GM12873 (cell line): ENCODE measurements at regions not wholly inside any gene's neighbourhood (a gene's known extent, or its start where the extent isn't known, plus 50 kb on each side); places are given as distances from the start of the nearest gene placed in this dataset.

ENCODE experiments used
- CTCF ChIP-seq: IDR thresholded peaks from 2 replicates; pipeline ENCODE4 v1.5.1; 2012; ENCODE audit warnings: low read depth, mild to moderate bottlenecking, moderate library complexity, low read length, control low read depth; ENCODE audit not compliant: insufficient read depth; ENCODE audit errors: missing control alignments

- no peak for TF ChIP-seq CTCF
Observed at GRCh38 chr18:71951001-71951400, 593.1 kb downstream of the CBLN2 start.

- no peak for TF ChIP-seq CTCF
Observed at GRCh38 chr18:71942433-71942832, 601.7 kb downstream of the CBLN2 start.

- TF ChIP-seq CTCF = no peak
Observed at GRCh38 chr18:71939483-71939882, 604.7 kb downstream of the CBLN2 start.

GRCh38 chr18:71936744-71937143 is 607.4 kb downstream of the CBLN2 start:
- no peak for TF ChIP-seq CTCF

- no peak for TF ChIP-seq CTCF
Observed at GRCh38 chr18:71919211-71919610, 624.9 kb downstream of the CBLN2 start.

- no peak for TF ChIP-seq CTCF
Observed at GRCh38 chr18:71913641-71914040, 630.5 kb downstream of the CBLN2 start.

GRCh38 chr18:71902482-71902881 is 641.7 kb downstream of the CBLN2 start:
- no peak for TF ChIP-seq CTCF

GRCh38 chr18:71899707-71900472 is 644.3 kb downstream of the CBLN2 start:
- no peak for TF ChIP-seq CTCF
